Mucosa of stomach (tissue), 1 donor: ENCODE measurements at regions not wholly inside any gene's neighbourhood (a gene's known extent, or its start where the extent isn't known, plus 50 kb on each side); places are given as distances from the start of the nearest gene placed in this dataset.

Experiments
- H3K27me3 ChIP-seq: one replicate; pipeline ENCODE4 v1.7.0; 2013; ENCODE audit warnings: mild to moderate bottlenecking, low read length; ENCODE audit not compliant: control insufficient read depth, insufficient read depth
- H3K36me3 ChIP-seq: one replicate; pipeline ENCODE4 v1.7.0; 2013; ENCODE audit warnings: low read length; ENCODE audit not compliant: control insufficient read depth, insufficient read depth
- H3K4me1 ChIP-seq: one replicate; pipeline ENCODE4 v1.7.0; 2013; ENCODE audit warnings: mild to moderate bottlenecking, low read length; ENCODE audit not compliant: control insufficient read depth, insufficient read depth
- H3K4me3 ChIP-seq: one replicate; pipeline ENCODE4 v1.7.0; 2013; ENCODE audit warnings: low read length
- H3K9ac ChIP-seq: one replicate; pipeline ENCODE4 v1.7.0; 2013; ENCODE audit warnings: mild to moderate bottlenecking, low read length, moderate library complexity
- H3K9me3 ChIP-seq: one replicate; pipeline ENCODE4 v1.7.0; 2013; ENCODE audit warnings: mild to moderate bottlenecking, low read length, moderate library complexity; ENCODE audit not compliant: control insufficient read depth
- donor health status: Pancreatic carcinoma.

DNA sequence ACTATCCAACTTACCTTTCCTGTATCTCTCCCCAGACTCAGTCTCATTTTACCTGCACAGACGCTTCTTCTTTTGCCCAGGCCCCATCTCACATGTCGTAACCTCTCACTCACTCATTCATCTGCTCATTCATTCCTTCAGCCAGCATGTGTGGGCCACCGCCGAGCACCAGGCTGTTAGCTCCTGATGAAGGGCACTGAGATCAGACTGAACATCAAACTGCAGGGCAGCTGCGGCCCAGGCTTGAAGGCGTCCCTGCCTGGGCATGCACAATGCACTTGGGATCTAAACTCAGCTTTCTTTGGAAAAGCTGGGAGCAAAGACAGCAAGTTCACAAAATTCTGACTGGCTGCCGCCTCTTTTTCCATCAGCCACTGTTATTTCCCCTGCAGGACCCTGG, 1456.3 kb downstream of the BRD1 start:
- no peak overlapping the region for H3K4me3 ChIP-seq
- H3K9ac ChIP-seq = no peak overlapping the region
- H3K36me3 ChIP-seq = no peaks in the 10 kb centered on the region
- peaks cover 6% of the 10 kb centered on the region for H3K4me1 ChIP-seq
- no peaks in the 10 kb centered on the region for H3K27me3 ChIP-seq
- H3K9me3 ChIP-seq = no peaks in the 10 kb centered on the region

GRCh38 chr22:48370508-48371325, 1457.0 kb downstream of the BRD1 start:
- Histone ChIP-seq H3K4me1 (peaks cover 6% of the 10 kb centered on the region), H3K9me3 (no peaks in the 10 kb centered on the region), H3K9ac (no peak overlapping the region), H3K4me3 (no peak overlapping the region), H3K27me3 (no peaks in the 10 kb centered on the region), H3K36me3 (no peaks in the 10 kb centered on the region)

GRCh38 chr22:48369789-48370507, 1457.7 kb downstream of the BRD1 start:
- Histone ChIP-seq H3K9ac (no peak overlapping the region), H3K9me3 (no peaks in the 10 kb centered on the region), H3K27me3 (no peaks in the 10 kb centered on the region), H3K4me1 (peaks cover 6% of the 10 kb centered on the region), H3K36me3 (no peaks in the 10 kb centered on the region), H3K4me3 (no peak overlapping the region)

GRCh38 chr22:48368975-48369525, 1458.6 kb downstream of the BRD1 start:
- Histone ChIP-seq H3K9ac (no peak overlapping the region), H3K4me1 (peaks cover 6% of the 10 kb centered on the region), H3K36me3 (no peaks in the 10 kb centered on the region), H3K27me3 (no peaks in the 10 kb centered on the region), H3K4me3 (no peak overlapping the region), H3K9me3 (no peaks in the 10 kb centered on the region)

DNA sequence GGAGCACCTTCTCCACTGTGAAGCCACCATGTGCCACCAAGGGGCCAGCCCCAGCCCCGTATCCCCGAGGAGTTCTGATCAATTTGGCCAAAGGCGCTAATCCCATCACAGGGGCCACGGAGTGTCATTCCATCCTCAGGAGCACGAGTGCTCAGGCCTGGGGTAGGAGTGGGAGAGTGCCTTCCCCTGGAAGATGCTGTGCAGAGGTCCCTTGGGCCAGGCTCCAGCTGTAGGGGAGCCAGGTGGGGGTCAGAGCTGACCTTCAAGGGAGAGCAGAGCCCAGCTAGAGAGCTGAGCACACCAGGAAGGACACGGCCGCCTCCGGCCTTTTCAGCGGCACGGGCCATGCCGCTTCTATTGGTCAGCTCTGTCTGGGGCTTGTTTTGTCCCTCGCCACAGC, 1459.9 kb downstream of the BRD1 start:
- Histone ChIP-seq H3K9me3 (no peaks in the 10 kb centered on the region), H3K4me3 (no peak overlapping the region), H3K4me1 (peaks cover 6% of the 10 kb centered on the region)

DNA sequence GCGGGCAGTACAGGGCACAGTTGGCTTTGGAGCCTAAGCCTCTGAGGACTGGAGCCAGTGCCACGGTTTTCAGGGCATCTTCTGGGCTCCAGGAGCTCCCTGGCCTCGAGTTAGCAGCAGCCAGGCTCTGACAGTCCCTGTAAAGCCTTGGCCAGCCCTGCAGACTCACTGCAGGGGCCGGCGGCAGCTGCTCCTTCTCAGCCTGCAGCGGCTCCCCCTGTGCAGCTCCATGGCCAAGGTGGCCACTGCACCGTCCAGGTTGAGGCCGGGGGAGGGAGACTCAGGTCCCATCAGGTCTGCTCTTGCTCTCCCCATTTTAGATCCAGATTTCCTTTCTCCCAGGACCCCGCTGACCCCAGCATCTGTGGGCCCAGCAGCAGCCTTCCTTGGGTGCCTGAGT, 1461.1 kb downstream of the BRD1 start:
- Histone ChIP-seq H3K9me3 (no peaks in the 10 kb centered on the region), H3K27me3 (no peaks in the 10 kb centered on the region), H3K9ac (no peak overlapping the region), H3K36me3 (no peaks in the 10 kb centered on the region), H3K4me3 (no peak overlapping the region), H3K4me1 (peaks cover 6% of the 10 kb centered on the region)

More for the DNA sequence above, 1459.9 kb downstream of the BRD1 start:
- H3K9ac ChIP-seq = no peak overlapping the region
- no peaks in the 10 kb centered on the region for H3K36me3 ChIP-seq
- H3K27me3 ChIP-seq = no peaks in the 10 kb centered on the region

- Histone ChIP-seq H3K4me1 (peaks cover 6% of the 10 kb centered on the region), H3K36me3 (no peaks in the 10 kb centered on the region), H3K4me3 (no peak overlapping the region), H3K9me3 (no peaks in the 10 kb centered on the region), H3K27me3 (no peaks in the 10 kb centered on the region), H3K9ac (no peak overlapping the region)
These were observed 1461.6 kb downstream of the BRD1 start for GRCh38 chr22:48366056-48366455.

DNA sequence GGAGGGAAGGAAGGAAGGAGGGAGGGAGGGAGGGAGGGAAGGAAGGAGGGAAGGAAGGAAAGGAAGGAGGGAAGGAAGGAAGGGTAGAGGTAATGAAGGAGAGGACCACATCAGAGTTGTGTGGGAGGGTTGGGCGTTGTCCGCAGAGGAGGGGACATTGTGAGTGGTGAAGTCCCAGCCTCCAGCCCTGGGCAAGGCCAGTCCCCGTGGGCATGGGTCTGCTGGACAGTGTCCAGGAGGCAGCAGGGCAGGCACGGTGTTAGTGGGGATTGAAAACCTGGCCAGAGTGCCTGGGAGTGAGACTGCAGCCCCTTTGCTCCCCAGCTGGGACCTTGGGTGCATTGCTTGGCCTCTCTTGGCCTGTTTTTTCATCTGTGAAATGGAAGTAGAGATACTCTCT, 1462.3 kb downstream of the BRD1 start:
- H3K36me3 ChIP-seq = no peaks in the 10 kb centered on the region
- H3K4me1 ChIP-seq = peaks cover 4% of the 10 kb centered on the region
- no peaks in the 10 kb centered on the region for H3K27me3 ChIP-seq
- H3K9ac ChIP-seq = no peak overlapping the region
- H3K9me3 ChIP-seq = no peaks in the 10 kb centered on the region
- no peak overlapping the region for H3K4me3 ChIP-seq

- Histone ChIP-seq H3K9ac (no peak overlapping the region), H3K27me3 (no peaks in the 10 kb centered on the region), H3K4me1 (no peaks in the 10 kb centered on the region), H3K9me3 (no peaks in the 10 kb centered on the region), H3K4me3 (no peak overlapping the region), H3K36me3 (no peaks in the 10 kb centered on the region)
These were observed 1464.8 kb downstream of the BRD1 start for GRCh38 chr22:48362721-48363404.

- Histone ChIP-seq H3K36me3 (no peaks in the 10 kb centered on the region), H3K9ac (no peak overlapping the region), H3K9me3 (no peaks in the 10 kb centered on the region), H3K4me3 (no peak overlapping the region), H3K27me3 (no peaks in the 10 kb centered on the region), H3K4me1 (no peaks in the 10 kb centered on the region)
These were observed 1466.5 kb downstream of the BRD1 start for GRCh38 chr22:48361099-48361639.

- H3K27me3 ChIP-seq = no peaks in the 10 kb centered on the region
- no peak overlapping the region for H3K9ac ChIP-seq
- H3K36me3 ChIP-seq = no peaks in the 10 kb centered on the region
These were observed 1468.1 kb downstream of the BRD1 start for GRCh38 chr22:48359613-48359965.

More at GRCh38 chr22:48359613-48359965, 1468.1 kb downstream of the BRD1 start:
- H3K4me3 ChIP-seq = no peak overlapping the region
- no peaks in the 10 kb centered on the region for H3K4me1 ChIP-seq
- H3K9me3 ChIP-seq = no peaks in the 10 kb centered on the region
